ENCODE measurements at regions not wholly inside any gene's neighbourhood (a gene's known extent, or its start where the extent isn't known, plus 50 kb on each side); places are given as distances from the start of the nearest gene placed in this dataset.

GRCh38 chr12:29066011-29066588, 83.0 kb upstream of the FAR2 start:
- no peak for DNase-seq
- WGBS, 2 donors = 12 to 26% methylated on average over 1 of the region's 1 CpG
- intact Hi-C loops (cut with DNase I) = no loop called here
- Histone ChIP-seq H3K27ac (no peak overlapping the region), H3K36me3 (no peaks in the 10 kb centered on the region), H3K9me3 (no peaks in the 10 kb centered on the region), H3K4me1 (peaks cover 0 to 2% (median 0%) of the 10 kb centered on the region in 3 donors), H3K27me3 (no peaks in the 10 kb centered on the region), H3K4me3 (no peak overlapping the region)
- no peak for TF ChIP-seq POLR2A (IDR thresholded peaks at IDR 0.05)
- TF ChIP-seq, protein P1, sequence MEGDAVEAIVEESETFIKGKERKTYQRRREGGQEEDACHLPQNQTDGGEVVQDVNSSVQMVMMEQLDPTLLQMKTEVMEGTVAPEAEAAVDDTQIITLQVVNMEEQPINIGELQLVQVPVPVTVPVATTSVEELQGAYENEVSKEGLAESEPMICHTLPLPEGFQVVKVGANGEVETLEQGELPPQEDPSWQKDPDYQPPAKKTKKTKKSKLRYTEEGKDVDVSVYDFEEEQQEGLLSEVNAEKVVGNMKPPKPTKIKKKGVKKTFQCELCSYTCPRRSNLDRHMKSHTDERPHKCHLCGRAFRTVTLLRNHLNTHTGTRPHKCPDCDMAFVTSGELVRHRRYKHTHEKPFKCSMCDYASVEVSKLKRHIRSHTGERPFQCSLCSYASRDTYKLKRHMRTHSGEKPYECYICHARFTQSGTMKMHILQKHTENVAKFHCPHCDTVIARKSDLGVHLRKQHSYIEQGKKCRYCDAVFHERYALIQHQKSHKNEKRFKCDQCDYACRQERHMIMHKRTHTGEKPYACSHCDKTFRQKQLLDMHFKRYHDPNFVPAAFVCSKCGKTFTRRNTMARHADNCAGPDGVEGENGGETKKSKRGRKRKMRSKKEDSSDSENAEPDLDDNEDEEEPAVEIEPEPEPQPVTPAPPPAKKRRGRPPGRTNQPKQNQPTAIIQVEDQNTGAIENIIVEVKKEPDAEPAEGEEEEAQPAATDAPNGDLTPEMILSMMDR (IDR thresholded peaks at IDR 0.05) = no peak

- no peak for DNase-seq
- Histone ChIP-seq H3K27me3 (no peaks in the 10 kb centered on the region), H3K9me3 (no peaks in the 10 kb centered on the region), H3K27ac (no peak overlapping the region), H3K36me3 (no peaks in the 10 kb centered on the region), H3K4me3 (no peak overlapping the region), H3K4me1 (peaks cover 0 to 2% (median 0%) of the 10 kb centered on the region in 3 donors)
- intact Hi-C loops (cut with DNase I) = no loop called here
- 67 to 71% methylated on average over 1 of the region's 1 CpG for WGBS, 2 donors
- TF ChIP-seq POLR2A (IDR thresholded peaks at IDR 0.05) = no peak
- TF ChIP-seq, protein P1 (IDR thresholded peaks at IDR 0.05) = no peak
These were observed 81.6 kb upstream of the FAR2 start for GRCh38 chr12:29067430-29067829.

- intact Hi-C loops (cut with DNase I) = no loop called here
- H3K9me3 ChIP-seq = no peaks in the 10 kb centered on the region
- TF ChIP-seq, protein P1 (IDR thresholded peaks at IDR 0.05) = no peak
- TF ChIP-seq POLR2A (IDR thresholded peaks at IDR 0.05) = no peak
- peaks cover 0 to 2% (median 0%) of the 10 kb centered on the region in 3 donors for H3K4me1 ChIP-seq
- H3K27me3 ChIP-seq = no peaks in the 10 kb centered on the region
- H3K27ac ChIP-seq = no peak overlapping the region
- 21 to 60% methylated on average over 1 of the region's 1 CpG for WGBS, 2 donors
- no peaks in the 10 kb centered on the region for H3K36me3 ChIP-seq
- H3K4me3 ChIP-seq = no peak overlapping the region
- no peak for DNase-seq
These were observed 78.8 kb upstream of the FAR2 start for GRCh38 chr12:29070309-29070708.

DNA sequence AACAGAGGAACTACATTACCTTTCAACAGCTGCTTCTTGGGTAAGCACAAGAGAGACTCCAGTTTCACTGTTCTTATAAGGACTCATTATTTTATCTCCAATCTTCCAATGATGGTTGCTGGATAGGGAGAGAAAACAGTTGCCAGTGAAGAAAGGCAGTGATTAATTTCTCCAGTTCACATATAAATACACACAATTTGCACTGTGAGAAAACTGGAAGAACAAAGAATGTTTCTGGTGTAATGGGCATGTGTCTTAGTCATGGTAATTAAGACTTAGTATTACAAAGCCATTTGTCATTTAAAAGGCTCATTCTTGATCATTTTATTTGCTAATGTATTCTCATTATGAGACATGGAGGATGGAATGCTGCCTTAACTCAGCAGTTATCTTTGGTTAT, 78.0 kb upstream of the FAR2 start:
- H3K27ac ChIP-seq = no peak overlapping the region
- no peaks in the 10 kb centered on the region for H3K27me3 ChIP-seq
- H3K4me3 ChIP-seq = no peak overlapping the region
- no peaks in the 10 kb centered on the region for H3K9me3 ChIP-seq
- H3K36me3 ChIP-seq = no peaks in the 10 kb centered on the region
- intact Hi-C loops (cut with DNase I) = no loop called here
- no peak for DNase-seq
- TF ChIP-seq POLR2A (IDR thresholded peaks at IDR 0.05) = no peak
- TF ChIP-seq, protein P1 (IDR thresholded peaks at IDR 0.05) = no peak
- H3K4me1 ChIP-seq = no peaks in the 10 kb centered on the region

DNA sequence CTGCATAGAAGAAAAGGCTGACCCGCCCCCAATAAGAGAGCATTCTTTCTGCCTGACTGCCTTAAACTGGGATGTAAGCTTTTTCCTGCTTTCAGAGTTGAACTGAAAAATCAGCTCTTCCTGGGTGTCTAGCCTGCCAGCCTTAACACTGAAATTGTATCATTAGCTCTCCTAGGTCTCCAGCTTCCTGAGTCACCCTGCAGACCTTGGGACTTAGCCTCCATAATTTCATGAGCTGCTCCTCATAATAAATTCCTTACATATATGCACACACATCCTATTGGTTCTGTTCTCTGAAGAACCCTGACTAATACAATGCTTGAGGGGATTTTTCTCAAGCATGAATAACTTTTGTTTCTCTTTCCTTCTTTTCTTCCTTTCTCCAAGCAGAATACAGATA, 76.4 kb upstream of the FAR2 start:
- DNase-seq = no peak
- 86% methylated on average over 1 of the region's 1 CpG for WGBS, 2 donors
- TF ChIP-seq, protein P1 (IDR thresholded peaks at IDR 0.05) = no peak
- TF ChIP-seq POLR2A (IDR thresholded peaks at IDR 0.05) = no peak

More for the DNA sequence above, 76.4 kb upstream of the FAR2 start:
- Histone ChIP-seq H3K27ac (no peak overlapping the region), H3K4me1 (no peaks in the 10 kb centered on the region), H3K9me3 (no peaks in the 10 kb centered on the region), H3K27me3 (no peaks in the 10 kb centered on the region), H3K4me3 (no peak overlapping the region), H3K36me3 (no peaks in the 10 kb centered on the region)
- intact Hi-C loops (cut with DNase I) = no loop called here

Data from esophagus squamous epithelium (tissue), 5 donors.